MM.1S (cell line): ENCODE measurements at regions not wholly inside any gene's neighbourhood (a gene's known extent, or its start where the extent isn't known, plus 50 kb on each side); places are given as distances from the start of the nearest gene placed in this dataset.

ENCODE experiments used
- CTCF ChIP-seq: fragments of 300-600 bp; sonication (generic); IDR thresholded peaks from 2 replicates; pipeline ENCODE4 v1.5.1; 2016; ENCODE audit warnings: antibody characterized with exemption, low read length, mixed read lengths
- EZH2 ChIP-seq: fragments of 300-600 bp; sonication (generic); optimal IDR thresholded peaks from 2 replicates; pipeline ENCODE3; 2017; ENCODE audit warnings: low read depth, mild to moderate bottlenecking, antibody characterized with exemption, low read length, mixed read lengths
- EZH2phosphoT487 ChIP-seq: fragments of 300-600 bp; sonication (generic); IDR thresholded peaks from 2 replicates; pipeline ENCODE4 v1.6.1; 2018; ENCODE audit warnings: antibody characterized with exemption, low read length

DNA sequence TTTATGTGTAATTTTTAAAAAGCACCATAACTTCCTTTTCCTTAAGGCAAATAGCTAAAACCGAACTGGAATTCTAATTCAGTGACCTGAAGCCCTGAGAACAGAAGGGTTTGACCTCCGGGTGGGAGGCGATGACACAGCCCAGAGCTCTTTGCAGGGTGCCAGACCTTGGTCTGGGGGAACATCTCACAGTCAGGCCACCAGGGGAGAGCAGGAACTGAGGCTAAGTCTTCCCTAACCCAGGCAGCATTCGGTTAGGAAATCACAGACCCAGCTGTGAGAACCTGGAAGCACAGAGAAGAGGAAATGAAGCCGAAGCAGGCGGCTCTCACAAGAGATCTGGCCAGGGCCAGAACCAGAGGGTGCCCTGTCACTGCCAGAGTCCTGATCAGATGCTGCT lies 444.8 kb downstream of the TTLL7 start:
- TF ChIP-seq CTCF = no peak
- TF ChIP-seq EZH2 = no peak
- no peak for TF ChIP-seq EZH2phosphoT487
